Naive thymus-derived CD8-positive, alpha-beta T cell (primary cell): ENCODE measurements at regions not wholly inside any gene's neighbourhood (a gene's known extent, or its start where the extent isn't known, plus 50 kb on each side); places are given as distances from the start of the nearest gene placed in this dataset.

ENCODE experiments used
- ATAC-seq, 2 donors: fragments of 150-1000 bp; cut with Tn5 transposase in 1 of 2; sonication (Bioruptor Pico), chemical (Tn5 transposase) in 1 of 2; 1 replicate in 1 of 2; 2 replicates in 1 of 2; pipeline ENCODE4 v1.10.0; 2021; ENCODE audit warnings: mild to moderate bottlenecking in 2 of 2, moderate library complexity in 2 of 2
- POLR2A ChIA-PET: fragments of 350-600 bp; sonication (Branson Sonifier 250); formaldehyde crosslinking; loops from one replicate; lab custom pipeline; 2021; ENCODE audit warnings: antibody characterized with exemption; lab: Charles Lee
- DNase-seq, 10 donors: peaks; one replicate each; pipeline versions ENCODE4 v3.0.0 to v3.0.0-alpha.2; 2020 to 2022
- H3K27ac Mint-ChIP-seq, 10 donors: one replicate each; pipeline ENCODE4 v1.8.0; 2020 to 2022; ENCODE audit warnings: mild to moderate bottlenecking in 10 of 10, mixed read lengths in 10 of 10, moderate library complexity in 4 of 10, inconsistent platforms in 1 of 10
- H3K27me3 Mint-ChIP-seq, 5 donors: one replicate each; pipeline ENCODE4 v1.8.0; 2021 to 2022; ENCODE audit warnings: mixed read lengths in 5 of 5
- H3K36me3 Mint-ChIP-seq, 3 donors: one replicate each; pipeline ENCODE4 v1.8.0; 2020 to 2022; ENCODE audit warnings: mixed read lengths in 3 of 3, mild to moderate bottlenecking in 2 of 3, inconsistent platforms in 1 of 3
- H3K4me1 Mint-ChIP-seq, 4 donors: one replicate each; pipeline ENCODE4 v1.8.0; 2021 to 2022; ENCODE audit warnings: mixed read lengths in 4 of 4
- H3K4me3 Mint-ChIP-seq, 10 donors: one replicate each; pipeline ENCODE4 v1.8.0; 2020 to 2022; ENCODE audit warnings: mild to moderate bottlenecking in 10 of 10, mixed read lengths in 10 of 10, moderate library complexity in 6 of 10, inconsistent platforms in 1 of 10
- H3K9me3 Mint-ChIP-seq, 9 donors: one replicate each; pipeline ENCODE4 v1.8.0; 2020 to 2022; ENCODE audit warnings: mixed read lengths in 9 of 9, mild to moderate bottlenecking in 3 of 9, inconsistent platforms in 1 of 9, moderate library complexity in 1 of 9

DNA sequence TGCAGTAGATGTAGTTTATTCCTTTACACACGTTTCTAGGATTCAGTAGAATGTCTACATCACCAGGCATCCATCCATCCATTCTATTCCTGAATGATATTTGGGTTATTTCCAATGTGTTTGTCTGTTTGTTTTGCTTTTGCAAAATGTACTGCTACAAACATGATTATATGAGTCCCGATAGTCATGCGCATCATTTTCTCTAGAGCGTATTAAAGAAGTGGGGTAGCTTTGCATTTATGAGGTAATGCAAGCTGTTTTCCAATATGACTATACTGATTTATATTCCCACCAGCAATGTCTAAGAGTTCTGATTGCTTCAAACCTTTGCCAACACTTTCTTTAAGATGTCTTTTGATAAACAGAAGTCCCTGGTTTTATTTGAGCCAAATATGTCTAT lies 253.2 kb downstream of the NOVA1 start:
- H3K36me3 Mint-ChIP-seq, result peaks cover 0 to 7% (median 0%) of the 10 kb centered on the region in 3 donors
- H3K27ac Mint-ChIP-seq, result no peak overlapping the region
- no peak for ATAC-seq
- H3K9me3 Mint-ChIP-seq, result peaks cover 0 to 42% (median 8%) of the 10 kb centered on the region in 9 donors
- no peaks in the 10 kb centered on the region for H3K4me1 Mint-ChIP-seq
- no peak overlapping the region for H3K4me3 Mint-ChIP-seq
- no peak for DNase-seq
- POLR2A ChIA-PET, result no interaction called here
- H3K27me3 Mint-ChIP-seq, result no peaks in the 10 kb centered on the region

GRCh38 chr14:26339381-26339780 lies 258.5 kb downstream of the NOVA1 start:
- Mint-ChIP-seq H3K27me3 (no peaks in the 10 kb centered on the region), H3K9me3 (peaks cover 2 to 23% (median 6%) of the 10 kb centered on the region in 9 donors), H3K4me3 (no peak overlapping the region), H3K4me1 (no peaks in the 10 kb centered on the region), H3K27ac (no peak overlapping the region), H3K36me3 (no peaks in the 10 kb centered on the region)
- DNase-seq (no peak), ATAC-seq (no peak)
- POLR2A ChIA-PET, result no interaction called here

GRCh38 chr14:26338231-26338630 lies 259.6 kb downstream of the NOVA1 start:
- no peak overlapping the region for H3K27ac Mint-ChIP-seq
- POLR2A ChIA-PET, result no interaction called here
- no peak for DNase-seq
- H3K9me3 Mint-ChIP-seq, result peaks cover 0 to 17% (median 5%) of the 10 kb centered on the region in 9 donors
- no peak for ATAC-seq
- no peak overlapping the region for H3K4me3 Mint-ChIP-seq
- no peaks in the 10 kb centered on the region for H3K4me1 Mint-ChIP-seq
- no peaks in the 10 kb centered on the region for H3K36me3 Mint-ChIP-seq
- no peaks in the 10 kb centered on the region for H3K27me3 Mint-ChIP-seq

DNA sequence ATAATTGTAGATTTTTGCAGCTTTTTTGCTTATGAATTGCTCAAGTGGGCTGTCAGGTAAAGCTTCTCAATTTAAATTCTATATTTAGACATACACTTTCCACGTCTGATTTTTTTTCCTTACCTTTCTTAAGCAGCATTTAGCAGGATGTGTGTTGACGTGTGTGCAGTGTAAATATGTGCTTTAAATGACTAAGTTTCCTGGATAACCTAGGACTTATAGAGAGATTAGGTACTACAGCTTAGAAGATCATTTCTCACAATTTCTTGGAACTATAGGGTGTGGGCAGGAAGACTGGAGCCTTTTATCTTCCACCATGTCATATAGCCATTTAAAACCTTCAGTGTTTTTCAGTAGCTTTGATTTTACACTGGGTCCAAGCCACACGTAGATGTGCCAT lies 263.5 kb downstream of the NOVA1 start:
- ATAC-seq, result no peak
- H3K27ac Mint-ChIP-seq, result no peak overlapping the region
- H3K4me3 Mint-ChIP-seq, result no peak overlapping the region
- H3K9me3 Mint-ChIP-seq, result peaks cover 0 to 36% (median 5%) of the 10 kb centered on the region in 9 donors
- no peaks in the 10 kb centered on the region for H3K27me3 Mint-ChIP-seq
- DNase-seq, result no peak
- H3K4me1 Mint-ChIP-seq, result no peaks in the 10 kb centered on the region
- POLR2A ChIA-PET, result no interaction called here
- H3K36me3 Mint-ChIP-seq, result no peaks in the 10 kb centered on the region

GRCh38 chr14:26332966-26333365 lies 264.9 kb downstream of the NOVA1 start:
- H3K9me3 Mint-ChIP-seq, result peaks cover 0 to 34% (median 5%) of the 10 kb centered on the region in 9 donors
- ATAC-seq (no peak), DNase-seq (no peak)
- no peak overlapping the region for H3K27ac Mint-ChIP-seq
- H3K4me3 Mint-ChIP-seq, result no peak overlapping the region
- H3K27me3 Mint-ChIP-seq, result no peaks in the 10 kb centered on the region
- no peaks in the 10 kb centered on the region for H3K4me1 Mint-ChIP-seq
- peaks cover 0 to 4% (median 0%) of the 10 kb centered on the region in 3 donors for H3K36me3 Mint-ChIP-seq
- POLR2A ChIA-PET, result no interaction called here

- H3K27me3 Mint-ChIP-seq, result no peaks in the 10 kb centered on the region
- ATAC-seq (no peak), DNase-seq (no peak)
- peaks cover 0 to 26% (median 6%) of the 10 kb centered on the region in 9 donors for H3K9me3 Mint-ChIP-seq
- POLR2A ChIA-PET, result no interaction called here
- H3K4me1 Mint-ChIP-seq, result no peaks in the 10 kb centered on the region
- H3K4me3 Mint-ChIP-seq, result no peak overlapping the region
- no peak overlapping the region for H3K27ac Mint-ChIP-seq
- H3K36me3 Mint-ChIP-seq, result peaks cover 0 to 4% (median 0%) of the 10 kb centered on the region in 3 donors
Observed at GRCh38 chr14:26330982-26331381, 266.9 kb downstream of the NOVA1 start.

DNA sequence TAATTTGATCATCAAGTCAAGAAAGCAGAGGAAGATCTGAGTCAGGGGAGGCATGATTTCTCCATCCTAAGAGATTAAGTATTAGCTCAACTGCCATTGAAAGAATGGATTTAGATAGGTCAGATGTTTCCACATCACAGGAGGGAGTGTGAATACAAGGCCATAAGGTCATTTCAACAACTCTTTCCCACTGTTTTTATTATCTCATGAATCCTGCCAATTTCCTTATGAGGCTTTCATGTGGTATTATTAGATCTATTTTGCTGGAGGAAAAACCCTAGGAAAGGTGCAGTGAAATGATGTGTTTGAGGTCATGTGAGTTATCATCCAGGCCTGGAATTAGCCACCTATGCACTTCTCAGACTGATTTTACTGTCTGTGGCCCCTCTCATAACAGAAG lies 269.0 kb downstream of the NOVA1 start:
- no peaks in the 10 kb centered on the region for H3K27me3 Mint-ChIP-seq
- H3K9me3 Mint-ChIP-seq, result peaks cover 0 to 25% (median 6%) of the 10 kb centered on the region in 9 donors
- H3K4me1 Mint-ChIP-seq, result no peaks in the 10 kb centered on the region
- POLR2A ChIA-PET, result no interaction called here
- DNase-seq (no peak), ATAC-seq (no peak)
- no peak overlapping the region for H3K27ac Mint-ChIP-seq
- peaks cover 0 to 4% (median 0%) of the 10 kb centered on the region in 3 donors for H3K36me3 Mint-ChIP-seq
- H3K4me3 Mint-ChIP-seq, result no peak overlapping the region

DNA sequence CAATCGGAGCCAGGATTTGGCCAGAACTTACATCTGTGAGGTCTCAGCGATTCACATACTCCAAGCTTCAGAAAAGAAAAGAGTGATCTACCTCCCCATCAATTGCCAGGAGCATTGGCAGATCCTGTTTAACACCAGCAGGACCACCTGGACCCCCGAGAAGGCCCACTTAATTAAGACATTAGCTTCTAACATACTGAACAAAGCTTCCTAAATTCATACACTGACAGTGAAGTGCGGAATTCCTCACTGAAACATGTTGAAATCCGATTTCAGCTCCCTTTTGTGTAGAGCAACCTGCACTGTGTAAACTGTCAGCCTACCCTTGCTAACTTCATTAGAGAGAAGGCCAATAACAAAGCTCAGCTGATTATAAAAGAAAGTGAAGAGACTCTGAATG lies 274.0 kb downstream of the NOVA1 start:
- peaks cover 0 to 8% (median 0%) of the 10 kb centered on the region in 3 donors for H3K36me3 Mint-ChIP-seq
- DNase-seq (no peak), ATAC-seq (no peak)
- H3K4me3 Mint-ChIP-seq, result no peak overlapping the region
- no peaks in the 10 kb centered on the region for H3K4me1 Mint-ChIP-seq
- POLR2A ChIA-PET, result no interaction called here
- no peak overlapping the region for H3K27ac Mint-ChIP-seq
- H3K9me3 Mint-ChIP-seq, result peaks cover 0 to 32% (median 6%) of the 10 kb centered on the region in 9 donors
- H3K27me3 Mint-ChIP-seq, result no peaks in the 10 kb centered on the region

DNA sequence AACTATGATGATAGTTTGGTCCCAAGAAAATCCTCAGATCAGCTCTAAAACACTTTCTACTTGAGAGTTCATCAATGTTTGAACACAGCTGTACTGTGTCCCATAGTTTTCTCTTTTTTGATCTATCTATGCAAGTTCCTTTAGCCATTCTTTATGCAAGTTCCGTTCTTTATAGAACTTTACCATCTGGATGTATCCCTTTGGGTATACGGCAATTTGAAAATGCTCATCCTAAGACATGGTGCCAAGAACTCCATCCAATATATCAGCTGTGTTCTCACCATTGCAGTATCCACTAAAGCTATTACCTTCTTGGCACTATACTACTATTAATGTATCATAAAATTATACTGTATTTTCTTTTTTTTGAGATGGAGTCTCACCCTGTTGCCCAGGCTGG lies 276.9 kb downstream of the NOVA1 start:
- H3K4me1 Mint-ChIP-seq, result no peaks in the 10 kb centered on the region
- DNase-seq (no peak), ATAC-seq (no peak)
- H3K36me3 Mint-ChIP-seq, result peaks cover 0 to 5% (median 0%) of the 10 kb centered on the region in 3 donors
- H3K4me3 Mint-ChIP-seq, result no peak overlapping the region
- POLR2A ChIA-PET, result no interaction called here
- peaks cover 0 to 21% (median 9%) of the 10 kb centered on the region in 9 donors for H3K9me3 Mint-ChIP-seq
- H3K27me3 Mint-ChIP-seq, result no peaks in the 10 kb centered on the region
- no peak overlapping the region for H3K27ac Mint-ChIP-seq

- Mint-ChIP-seq H3K9me3 (peaks cover 3 to 32% (median 11%) of the 10 kb centered on the region in 9 donors), H3K27ac (no peak overlapping the region), H3K27me3 (no peaks in the 10 kb centered on the region), H3K4me1 (no peaks in the 10 kb centered on the region), H3K4me3 (no peak overlapping the region), H3K36me3 (peaks cover 0 to 5% (median 0%) of the 10 kb centered on the region in 3 donors)
- ATAC-seq (no peak), DNase-seq (no peak)
- POLR2A ChIA-PET, result no interaction called here
Observed at GRCh38 chr14:26319139-26319864, 278.5 kb downstream of the NOVA1 start.

GRCh38 chr14:26304056-26304455 lies 293.8 kb downstream of the NOVA1 start:
- no peak overlapping the region for H3K4me3 Mint-ChIP-seq
- ATAC-seq (no peak), DNase-seq (no peak)
- POLR2A ChIA-PET, result no interaction called here
- H3K4me1 Mint-ChIP-seq, result no peaks in the 10 kb centered on the region
- no peaks in the 10 kb centered on the region for H3K36me3 Mint-ChIP-seq
- H3K27ac Mint-ChIP-seq, result no peak overlapping the region
- H3K27me3 Mint-ChIP-seq, result no peaks in the 10 kb centered on the region
- peaks cover 8 to 30% (median 16%) of the 10 kb centered on the region in 9 donors for H3K9me3 Mint-ChIP-seq

DNA sequence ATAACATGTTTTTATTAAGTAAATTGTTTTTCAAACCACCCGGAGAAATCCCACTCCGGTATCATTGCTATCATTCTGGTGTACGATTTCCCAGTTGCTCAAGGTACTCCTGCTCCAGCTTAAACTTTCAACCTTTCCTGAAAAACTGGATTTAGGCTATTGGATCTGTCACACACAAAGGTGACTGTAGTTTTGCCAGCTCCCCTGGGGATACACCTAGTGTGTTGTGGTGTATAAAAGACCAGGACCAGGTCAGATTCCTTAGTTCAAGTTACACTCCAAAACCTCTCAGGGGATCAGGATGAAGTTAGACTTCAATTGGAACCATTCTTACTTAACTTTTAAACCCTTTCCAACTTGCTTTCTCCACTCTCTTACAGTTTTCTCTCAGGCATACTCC lies 303.9 kb downstream of the NOVA1 start:
- peaks cover 0 to 3% (median 0%) of the 10 kb centered on the region in 3 donors for H3K36me3 Mint-ChIP-seq
- H3K27ac Mint-ChIP-seq, result no peak overlapping the region
- H3K4me1 Mint-ChIP-seq, result no peaks in the 10 kb centered on the region
- ATAC-seq, result no peak
- no peak overlapping the region for H3K4me3 Mint-ChIP-seq
- peaks cover 8 to 27% (median 15%) of the 10 kb centered on the region in 9 donors for H3K9me3 Mint-ChIP-seq
- no peak for DNase-seq
- POLR2A ChIA-PET, result no interaction called here
- H3K27me3 Mint-ChIP-seq, result no peaks in the 10 kb centered on the region

GRCh38 chr14:26289891-26290486 lies 307.8 kb downstream of the NOVA1 start:
- POLR2A ChIA-PET, result no interaction called here
- peaks cover 0 to 2% (median 0%) of the 10 kb centered on the region in 5 donors for H3K27me3 Mint-ChIP-seq
- DNase-seq (no peak), ATAC-seq (no peak)
- H3K27ac Mint-ChIP-seq, result no peak overlapping the region
- H3K36me3 Mint-ChIP-seq, result peaks cover 0 to 1% (median 0%) of the 10 kb centered on the region in 3 donors
- peaks cover 6 to 27% (median 15%) of the 10 kb centered on the region in 9 donors for H3K9me3 Mint-ChIP-seq
- H3K4me3 Mint-ChIP-seq, result no peak overlapping the region
- no peaks in the 10 kb centered on the region for H3K4me1 Mint-ChIP-seq
